GM19395 (cell line): ENCODE measurements at regions not wholly inside any gene's neighbourhood (a gene's known extent, or its start where the extent isn't known, plus 50 kb on each side); places are given as distances from the start of the nearest gene placed in this dataset.

ENCODE experiments used
- ATAC-seq: cut with Tn5 transposase; IDR thresholded peaks from one replicate; pipeline ENCODE4 v1.9.1; 2021; ENCODE audit warnings: mild to moderate bottlenecking, moderate library complexity; ENCODE audit not compliant: unreplicated experiment

DNA sequence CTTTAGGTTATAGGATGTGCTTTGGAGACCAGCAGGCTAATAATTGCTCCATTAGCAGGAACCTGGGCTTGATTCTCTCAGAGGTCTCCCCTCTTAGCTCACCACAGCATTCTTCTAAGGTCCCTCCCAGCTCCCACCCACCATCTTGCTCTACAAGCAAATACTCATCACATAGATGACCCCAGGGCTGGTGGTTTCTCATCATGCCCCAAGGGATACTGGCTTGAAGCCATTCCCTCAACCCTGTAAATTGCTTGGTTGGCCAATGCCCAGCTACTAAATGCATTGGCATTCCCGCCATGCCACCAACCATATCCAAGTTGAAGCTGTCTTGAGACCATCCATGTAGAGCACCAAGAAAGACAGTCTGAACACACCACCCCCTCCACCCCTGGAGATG lies 130.2 kb upstream of the NCAM1 start:
- ATAC-seq, result no peak

DNA sequence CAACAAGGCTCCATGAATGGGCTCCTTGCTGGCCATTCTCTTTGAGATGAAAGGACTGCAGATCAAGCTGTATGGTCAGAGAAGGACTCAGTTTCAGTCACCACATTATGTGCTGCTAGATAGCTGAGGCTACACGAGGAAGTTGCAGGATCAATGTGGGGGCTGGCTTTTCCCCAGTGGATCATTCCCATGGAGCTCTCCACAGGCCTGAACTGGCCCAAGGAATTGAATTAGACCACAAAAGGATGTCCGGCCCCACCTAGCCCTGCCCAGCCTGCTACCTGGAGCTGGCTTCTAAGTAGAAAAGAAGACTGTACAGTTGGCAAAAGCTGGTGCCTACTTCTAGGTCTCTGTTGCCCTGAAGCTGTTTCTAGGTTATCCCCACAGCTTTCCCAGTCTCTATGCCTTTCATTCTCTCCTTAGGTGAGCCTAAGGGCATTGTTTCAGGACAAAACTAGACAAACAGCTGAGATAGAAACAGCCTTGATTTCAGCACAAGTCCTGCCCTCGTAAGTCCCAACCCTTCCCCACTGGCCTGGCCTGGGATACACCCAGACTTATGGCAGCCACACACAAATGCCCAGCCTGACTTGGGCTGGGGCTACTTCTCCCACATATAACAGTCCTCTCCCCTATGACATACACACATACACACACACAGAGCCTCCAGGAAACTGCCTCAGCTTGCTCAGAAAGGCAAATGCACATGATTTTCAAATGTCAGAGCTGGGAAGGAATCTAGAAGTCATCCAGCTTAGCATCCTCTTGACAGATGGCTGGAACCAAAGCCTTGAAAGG lies 129.1 kb upstream of the NCAM1 start:
- ATAC-seq, result no peak

DNA sequence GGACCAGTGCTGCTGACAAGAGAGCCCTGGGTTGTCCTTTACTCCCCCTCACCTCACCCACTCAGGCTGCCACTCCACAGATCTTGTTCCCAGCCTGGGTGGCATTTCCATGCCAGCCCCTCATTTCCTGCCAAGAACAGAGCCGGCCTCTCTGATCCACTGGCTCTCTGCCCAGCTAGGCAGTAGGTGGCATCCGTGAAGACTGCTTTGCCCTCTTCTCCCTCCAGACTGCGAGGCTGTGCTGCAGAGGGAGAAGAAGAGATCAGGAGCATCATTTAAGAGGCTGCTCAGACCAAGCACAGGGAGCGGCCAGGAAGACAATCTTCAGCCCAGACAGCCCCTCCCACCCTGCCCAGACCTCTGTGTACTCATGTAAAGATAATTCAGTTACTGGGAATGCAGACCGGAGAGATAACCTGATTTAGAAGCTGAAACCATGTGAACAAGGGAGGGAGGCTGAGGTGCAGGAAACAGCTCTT lies 126.9 kb upstream of the NCAM1 start:
- no peak for ATAC-seq

DNA sequence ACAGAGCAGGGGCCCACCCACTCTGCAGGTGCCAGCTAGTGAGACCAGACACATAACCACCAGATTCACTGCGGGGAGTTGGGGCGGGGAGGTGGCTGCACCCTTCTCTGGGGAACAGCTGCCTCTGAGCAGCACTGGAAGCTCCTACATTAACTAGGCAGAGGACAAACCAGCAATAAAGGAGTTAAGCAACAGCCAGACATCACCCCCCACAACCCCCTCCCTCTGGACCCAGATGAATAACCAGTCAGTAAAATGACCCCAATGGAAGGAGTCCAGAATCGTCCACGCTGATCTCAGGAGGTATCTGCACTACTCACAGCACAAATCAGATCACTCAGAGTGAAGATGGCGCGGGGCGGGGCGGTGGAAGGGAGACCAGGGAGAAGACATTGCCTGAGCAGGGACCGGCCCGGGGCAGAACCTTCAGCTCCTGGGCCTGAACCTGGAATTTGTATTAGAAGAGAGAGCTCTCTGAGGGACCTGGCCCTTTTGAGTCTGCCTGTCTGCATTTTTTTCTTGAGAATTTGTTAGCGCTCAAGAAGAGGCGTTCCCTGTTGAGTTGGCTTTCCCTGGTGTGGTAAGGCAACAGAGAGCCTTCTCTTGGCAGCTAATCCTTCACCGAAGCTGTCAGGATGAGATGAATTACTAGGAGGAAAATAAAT lies 125.5 kb upstream of the NCAM1 start:
- ATAC-seq, result no peak

DNA sequence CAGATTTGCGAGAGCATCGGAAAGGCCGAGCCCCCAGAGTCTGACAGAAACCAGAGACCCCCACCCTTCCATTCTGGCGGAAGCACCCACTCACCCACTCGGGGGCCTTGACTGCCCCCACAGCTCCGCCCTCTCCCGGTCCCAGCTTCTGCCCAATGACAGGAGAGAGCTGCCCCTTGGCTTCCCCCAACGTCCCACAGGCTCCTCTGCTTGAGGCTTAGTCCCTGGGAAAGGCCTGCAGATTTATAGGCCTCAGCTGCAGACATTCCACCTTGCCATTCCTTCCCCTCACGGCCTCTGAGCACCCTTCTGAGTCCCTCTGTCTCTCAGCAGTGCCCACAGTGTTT lies 125.0 kb upstream of the NCAM1 start:
- no peak for ATAC-seq

DNA sequence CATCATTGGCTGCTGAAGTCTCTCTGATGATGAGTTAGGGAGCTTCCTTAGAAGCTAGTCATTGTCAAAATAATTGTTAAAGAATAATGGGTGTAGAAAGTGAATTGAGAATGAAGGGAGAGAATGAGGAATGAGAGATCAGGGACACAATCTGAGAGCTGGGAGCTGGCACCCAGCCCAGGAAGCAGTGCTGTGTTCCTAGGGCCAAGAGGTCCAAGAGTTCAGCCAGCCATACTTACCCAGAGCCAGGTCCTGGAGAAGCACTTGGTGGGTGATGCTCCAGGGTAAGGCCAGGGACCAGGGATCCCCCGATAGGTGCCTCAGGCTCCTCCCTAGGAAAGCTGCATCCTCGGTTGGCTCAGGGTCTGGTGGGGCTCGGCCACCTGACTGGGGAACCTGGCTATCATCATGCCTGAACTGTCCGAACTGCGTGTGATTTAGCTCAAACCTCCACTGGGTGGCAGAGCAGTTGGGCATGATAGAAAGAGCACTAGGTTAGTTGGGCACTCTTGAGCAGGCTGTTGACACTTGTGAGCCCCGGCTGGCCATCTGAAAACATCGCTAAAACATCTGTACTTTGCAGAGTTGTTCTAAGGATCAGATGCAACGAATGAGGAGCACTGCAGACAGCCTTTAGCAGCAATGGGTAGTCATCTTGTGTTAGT lies 123.9 kb upstream of the NCAM1 start:
- no peak for ATAC-seq

DNA sequence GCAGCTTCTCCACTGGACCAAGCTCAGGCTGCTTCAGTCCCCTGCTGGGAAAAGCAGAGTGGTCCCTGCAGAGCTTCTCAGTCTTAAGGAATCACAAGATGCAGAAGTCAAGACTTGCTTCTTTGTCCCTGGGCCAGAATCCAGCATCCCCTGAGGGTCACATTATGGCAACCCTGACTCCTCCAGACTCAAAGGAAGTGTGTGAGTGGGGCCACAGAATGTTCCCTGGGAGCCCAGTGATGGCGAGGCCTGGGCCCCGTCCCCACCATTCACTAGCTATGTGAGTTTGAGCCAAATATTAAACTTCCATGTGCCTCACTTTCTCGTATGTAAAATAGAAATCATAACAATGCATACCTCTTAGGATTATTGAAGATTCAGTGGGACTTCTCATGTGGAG lies 122.2 kb upstream of the NCAM1 start:
- ATAC-seq, result no peak

DNA sequence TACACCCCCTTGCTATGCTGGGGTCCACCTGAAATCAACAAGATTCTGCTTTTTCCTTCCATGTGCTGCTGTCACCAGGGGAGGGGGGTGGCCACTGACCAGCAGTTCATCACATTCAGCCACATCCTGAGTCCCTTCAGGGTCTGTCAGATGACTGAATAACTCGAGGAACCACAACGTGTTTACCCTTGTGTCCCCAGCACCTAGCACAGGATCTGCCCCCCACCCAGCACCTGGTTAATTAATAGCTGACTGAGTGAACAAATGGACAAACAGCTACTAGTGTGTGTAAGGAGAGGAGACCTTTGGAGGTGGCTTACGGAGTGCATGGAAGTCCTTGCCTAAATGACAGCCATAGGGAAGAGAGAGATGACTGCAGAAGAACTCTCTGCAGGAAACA lies 119.5 kb upstream of the NCAM1 start:
- no peak for ATAC-seq

DNA sequence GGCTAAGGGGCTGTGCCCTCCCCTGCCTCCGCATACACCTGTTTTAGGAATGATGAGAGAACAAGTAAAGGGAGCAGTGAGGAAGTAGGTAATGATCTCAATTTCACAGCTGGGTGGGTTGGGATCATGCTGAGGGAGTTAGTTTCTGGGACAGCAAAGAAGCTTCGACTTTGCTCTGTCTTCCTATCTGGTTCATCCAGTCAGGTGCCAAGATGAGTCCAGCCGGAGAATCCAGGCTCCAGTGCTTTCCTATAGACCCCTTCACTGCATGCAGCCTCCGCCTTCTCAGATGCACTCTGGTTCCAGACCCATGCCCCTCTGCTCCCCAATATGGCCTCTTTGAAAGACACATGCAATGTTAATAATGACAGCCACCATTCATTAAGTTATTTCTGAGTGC lies 119.1 kb upstream of the NCAM1 start:
- ATAC-seq, result no peak

DNA sequence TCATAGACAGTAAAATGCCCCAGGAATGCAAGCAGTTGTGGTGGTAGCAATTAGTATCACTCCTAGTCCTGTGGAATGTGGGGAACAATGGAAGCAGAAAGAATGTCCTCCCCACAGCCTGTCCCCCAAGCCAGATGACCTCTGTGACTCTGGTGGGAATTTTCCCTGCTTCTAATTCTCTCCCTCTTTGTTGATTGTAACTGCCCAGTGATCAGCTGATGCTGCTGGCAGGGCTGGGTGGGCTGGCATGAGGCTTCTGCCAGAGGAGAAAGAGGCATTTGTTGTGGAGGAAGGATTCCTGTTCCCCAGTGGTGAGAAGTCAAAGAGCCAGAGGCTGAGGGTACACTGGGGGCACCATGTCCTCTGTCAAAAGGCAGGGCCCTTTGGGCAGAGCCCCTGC lies 116.7 kb upstream of the NCAM1 start:
- no peak for ATAC-seq

DNA sequence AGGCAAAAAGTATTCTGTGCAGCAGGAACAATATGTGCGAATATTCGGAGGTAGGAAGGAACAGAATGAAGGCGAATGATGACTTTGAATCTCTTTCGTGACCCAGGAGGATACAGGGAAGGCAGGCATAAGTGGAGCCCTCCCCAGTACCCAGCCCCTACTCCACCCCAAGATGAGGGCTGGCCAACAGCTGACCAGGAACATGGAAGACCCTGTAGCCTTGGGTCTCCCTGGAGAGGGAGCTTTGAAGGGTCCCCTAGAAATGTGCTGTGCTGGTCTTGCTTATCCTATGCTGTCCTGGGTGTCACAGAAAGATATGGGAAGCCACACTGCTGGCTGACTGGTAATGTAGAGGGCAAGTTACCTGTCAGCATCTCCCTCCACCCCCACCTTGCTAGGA lies 113.7 kb upstream of the NCAM1 start:
- ATAC-seq, result no peak

DNA sequence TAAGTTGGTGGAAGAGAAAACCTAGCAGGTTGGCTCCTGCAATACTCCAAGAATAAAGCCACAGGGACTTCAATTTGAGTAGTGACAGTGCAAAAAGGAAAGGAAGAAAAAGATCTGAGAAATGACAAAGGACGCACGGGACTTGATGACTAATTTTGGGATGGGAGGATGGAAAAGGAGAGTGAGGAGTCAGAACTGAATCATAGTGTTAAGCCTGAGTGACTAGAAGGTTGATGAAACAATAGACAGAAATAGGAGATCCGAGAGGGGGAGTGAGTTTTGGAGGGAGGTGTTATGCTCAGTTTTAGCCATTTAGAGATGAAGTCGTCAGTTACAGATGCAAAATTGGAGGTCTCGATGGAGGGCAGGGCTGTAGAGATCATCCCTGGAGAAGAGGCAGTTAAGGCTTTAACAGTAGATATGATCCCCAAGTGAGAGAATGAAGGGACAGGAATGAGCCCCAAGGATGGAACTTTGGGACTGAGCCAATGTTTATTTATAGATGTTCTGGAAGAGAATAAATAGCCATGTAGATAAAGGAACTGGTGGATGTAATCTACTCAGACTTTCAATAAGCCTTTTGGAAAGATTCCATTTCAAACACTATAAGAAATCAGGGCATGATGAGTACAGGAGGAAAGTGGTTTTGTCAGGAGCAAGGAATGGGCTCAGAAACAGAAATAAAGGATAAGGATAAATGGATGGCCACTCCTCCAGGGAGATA lies 108.9 kb upstream of the NCAM1 start:
- no peak for ATAC-seq

DNA sequence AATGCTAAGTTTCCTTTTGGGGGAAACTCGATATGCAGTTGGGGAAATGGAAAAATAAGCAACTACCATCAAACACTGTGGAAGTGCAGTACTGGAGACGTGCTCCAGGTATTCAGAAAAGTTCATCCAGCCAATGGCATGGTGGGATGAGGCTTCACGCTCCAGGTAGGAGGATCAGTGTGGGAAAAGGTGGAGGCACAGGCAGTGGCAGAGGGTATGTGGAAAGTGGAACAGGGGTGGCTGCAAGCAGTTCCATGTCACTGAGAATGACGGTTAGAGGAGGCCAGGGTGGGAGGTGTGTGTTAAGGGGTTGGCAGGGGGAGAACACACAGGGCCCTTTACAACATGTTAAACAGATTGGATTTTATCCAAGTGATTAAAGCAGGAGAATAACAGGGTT lies 105.1 kb upstream of the NCAM1 start:
- no peak for ATAC-seq

DNA sequence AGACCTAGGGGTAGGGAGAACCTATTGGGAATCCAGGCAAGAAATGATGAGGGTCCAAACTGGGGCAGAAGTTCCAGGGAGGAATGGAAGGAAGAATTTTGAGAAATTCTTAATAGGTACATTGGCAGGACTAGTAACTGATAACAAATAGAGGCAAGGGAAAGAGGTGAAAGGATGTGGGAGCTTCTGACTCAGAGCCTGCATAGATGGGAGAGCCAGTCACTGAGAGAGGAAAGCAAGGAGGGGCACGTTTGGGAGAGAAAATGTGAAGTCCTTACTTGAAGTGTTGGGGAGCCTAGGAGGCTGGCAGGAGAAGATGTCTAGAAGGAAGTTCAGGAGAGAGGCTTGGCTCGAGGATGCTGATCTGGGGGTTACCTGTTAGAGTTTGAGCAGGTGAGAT lies 104.6 kb upstream of the NCAM1 start:
- no peak for ATAC-seq

DNA sequence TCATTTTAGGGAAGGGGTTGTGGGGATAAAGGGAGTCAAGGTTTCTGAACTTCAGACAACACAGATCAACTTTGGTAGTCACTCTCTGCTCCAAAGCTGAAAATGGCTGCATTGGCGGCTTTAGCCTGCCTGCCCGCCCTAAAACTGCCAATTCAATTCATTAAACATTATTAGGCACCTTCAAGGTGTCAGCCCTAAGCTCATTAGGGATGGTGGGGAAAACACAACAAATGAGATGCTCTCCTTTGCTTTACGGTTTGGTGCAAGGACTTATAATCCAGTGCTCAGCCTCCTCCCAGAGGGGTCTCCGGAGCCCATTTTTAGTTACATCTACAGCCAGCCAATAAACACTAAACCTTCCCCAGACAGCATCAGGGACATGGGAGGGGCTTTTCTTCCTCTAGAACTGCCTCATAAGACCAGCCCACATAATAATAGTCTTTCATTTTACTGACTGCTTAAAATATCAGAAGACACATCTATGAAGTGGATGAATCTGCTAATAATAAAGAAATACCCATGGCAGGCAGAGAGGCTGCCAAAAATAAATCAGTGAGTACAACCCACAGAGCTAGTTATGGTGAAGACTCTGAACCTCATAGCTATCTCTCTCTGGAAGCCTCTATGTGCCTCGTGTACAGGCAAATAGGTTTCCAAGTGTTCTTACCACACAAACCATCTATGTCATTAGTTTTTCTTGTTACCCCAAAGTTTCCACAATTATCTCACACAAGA lies 102.8 kb upstream of the NCAM1 start:
- ATAC-seq, result no peak

DNA sequence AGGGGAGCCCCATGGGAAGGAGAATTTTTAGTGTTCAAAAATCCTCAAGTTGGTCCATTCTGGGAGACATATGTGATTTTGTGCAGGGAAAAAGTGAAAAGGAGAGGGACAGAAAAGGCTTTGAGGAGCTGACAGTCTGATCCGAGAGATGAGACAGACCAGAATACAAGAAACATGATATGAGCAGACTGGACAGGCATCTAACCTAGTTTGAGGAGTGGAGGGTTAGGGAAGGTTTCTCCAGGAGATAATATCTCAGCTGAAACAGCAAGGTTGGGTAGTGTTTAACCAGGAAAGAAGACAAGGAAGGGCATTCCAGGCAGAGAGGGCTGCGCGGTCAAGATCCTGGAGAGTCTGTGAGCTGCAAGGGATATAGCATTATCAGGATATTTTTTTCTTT lies 101.4 kb upstream of the NCAM1 start:
- no peak for ATAC-seq

DNA sequence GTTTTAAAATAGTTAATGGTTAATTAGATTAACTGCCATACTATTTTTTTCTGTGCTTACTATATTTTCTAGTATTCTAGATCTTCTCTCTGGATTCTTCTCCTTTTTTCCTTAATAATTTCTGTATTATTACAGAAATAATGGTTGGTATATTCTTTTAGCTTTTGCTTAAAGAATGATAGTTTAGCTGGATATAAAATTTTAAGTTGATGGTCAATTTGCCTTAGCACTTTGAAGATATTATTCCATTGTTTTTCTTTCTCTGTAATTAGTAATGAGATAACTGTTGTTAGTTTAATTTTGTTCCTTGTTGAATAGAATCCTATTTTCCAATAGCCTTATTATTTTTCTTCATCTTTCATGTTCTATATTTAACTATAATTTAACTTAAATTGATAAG lies 99.9 kb upstream of the NCAM1 start:
- no peak for ATAC-seq

DNA sequence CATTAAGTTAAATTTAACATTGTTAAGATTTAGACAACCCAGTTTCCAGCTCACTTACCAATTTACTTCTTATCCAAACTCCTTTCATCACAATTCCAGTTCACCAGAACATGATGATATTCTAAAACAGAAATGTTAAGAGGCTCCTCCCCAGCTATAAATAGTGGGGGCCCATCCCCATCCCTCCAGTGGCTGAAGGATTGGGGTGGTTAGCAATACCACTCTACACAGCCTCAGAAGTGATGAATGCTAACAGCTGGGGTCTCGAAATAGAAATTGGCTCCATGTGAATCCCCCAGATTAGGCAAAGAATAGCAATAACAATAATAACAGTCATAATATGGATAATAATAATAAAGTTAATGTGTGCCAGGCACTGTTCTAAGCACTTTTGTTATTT lies 97.9 kb upstream of the NCAM1 start:
- no peak for ATAC-seq

DNA sequence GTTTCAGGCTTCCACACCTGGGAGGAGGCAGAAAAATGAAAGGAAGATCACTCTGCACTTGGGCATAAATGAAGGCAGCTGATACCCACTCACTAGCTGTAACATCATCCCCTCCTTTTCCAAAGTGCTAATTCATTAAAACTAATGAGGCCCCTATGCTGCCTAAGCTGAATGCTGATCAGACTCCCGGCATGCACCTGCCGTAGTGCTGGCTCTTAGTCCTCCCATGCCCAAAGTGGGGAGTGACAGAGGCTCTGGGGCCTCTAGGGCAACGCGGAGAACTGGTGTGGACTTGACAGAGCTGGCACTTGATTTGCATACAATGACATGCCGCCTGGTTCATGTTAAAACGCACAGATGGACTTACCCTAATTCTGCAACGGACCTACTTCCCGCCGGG lies 96.5 kb upstream of the NCAM1 start:
- no peak for ATAC-seq

DNA sequence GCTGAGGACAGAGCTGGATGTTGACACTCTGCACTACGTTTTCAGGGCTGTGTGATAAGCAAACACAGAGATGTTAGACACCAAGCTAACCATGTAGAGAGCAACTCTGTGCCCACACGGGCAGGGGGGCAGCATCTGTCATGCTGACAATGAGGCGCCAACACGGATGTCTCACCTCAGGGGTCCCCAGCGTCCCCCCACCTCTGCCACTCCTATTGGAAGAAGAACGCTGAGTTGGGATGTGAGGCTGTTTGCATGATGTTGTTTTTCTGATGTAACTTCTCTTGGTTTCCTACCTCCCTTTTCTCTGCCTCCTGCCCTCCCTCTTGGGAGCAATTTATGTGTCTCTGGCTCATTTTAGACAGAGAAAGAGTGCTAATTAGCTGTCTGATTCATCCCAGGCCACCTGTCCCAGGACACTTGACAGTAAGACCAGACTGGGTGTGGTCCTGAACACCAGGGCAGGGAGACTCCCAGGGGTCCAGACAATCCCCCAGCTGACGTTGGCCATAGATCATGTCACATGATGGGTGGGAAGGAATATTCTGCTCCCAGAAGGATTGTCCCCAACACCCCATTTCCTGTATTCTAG lies 89.2 kb upstream of the NCAM1 start:
- ATAC-seq, result no peak

DNA sequence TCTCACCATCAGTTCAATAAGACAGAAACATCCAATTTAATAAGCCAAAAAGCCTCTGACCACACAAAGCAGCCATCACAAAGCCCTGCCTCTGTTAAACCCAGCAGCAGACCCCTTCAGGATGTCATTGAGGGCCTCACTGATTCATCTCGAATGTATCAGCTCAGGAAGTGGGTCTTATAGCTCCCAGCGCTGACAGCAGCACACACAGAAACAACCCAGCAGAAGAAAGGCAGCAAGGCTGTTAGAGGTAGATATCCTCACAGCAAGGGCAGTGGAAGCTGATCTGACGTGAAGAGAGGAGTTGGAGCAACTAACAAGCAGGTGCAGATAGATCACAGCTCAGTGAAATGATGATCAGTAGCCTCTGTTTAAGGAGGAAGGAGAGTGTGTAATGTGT lies 86.2 kb upstream of the NCAM1 start:
- ATAC-seq, result no peak
